NT2/D1 (cell line): ENCODE measurements at regions not wholly inside any gene's neighbourhood (a gene's known extent, or its start where the extent isn't known, plus 50 kb on each side); places are given as distances from the start of the nearest gene placed in this dataset.

Experiments
- YY1 ChIP-seq: IDR thresholded peaks from 2 replicates; pipeline ENCODE4 v1.6.1; 2011; ENCODE audit not compliant: insufficient read length, insufficient read depth
- ZNF274 ChIP-seq: IDR thresholded peaks from 2 replicates; pipeline ENCODE4 v1.6.1; 2011; ENCODE audit warnings: mild to moderate bottlenecking, low read depth, low read length

GRCh38 chr4:63214076-63214475, 1195.2 kb downstream of the TECRL start:
- no peak for TF ChIP-seq YY1
- TF ChIP-seq ZNF274, result no peak
